HEK293T (cell line): ENCODE measurements at regions not wholly inside any gene's neighbourhood (a gene's known extent, or its start where the extent isn't known, plus 50 kb on each side); places are given as distances from the start of the nearest gene placed in this dataset.

ENCODE experiments used
- CTCF ChIA-PET: fragments of 350-600 bp; formaldehyde crosslinking; extraction: SDS; loops from one replicate; lab custom pipeline; 2021; ENCODE audit warnings: antibody characterized with exemption, inconsistent platforms; lab: Yijun Ruan, JAX
- POLR2A ChIA-PET: fragments of 350-600 bp; formaldehyde crosslinking; extraction: SDS; loops from one replicate; lab custom pipeline; 2020; ENCODE audit warnings: antibody characterized with exemption, inconsistent platforms; lab: Yijun Ruan, JAX
- DNase-seq: peaks from one replicate; pipeline ENCODE4 v3.0.0; 2012; ENCODE audit warnings: mixed read lengths; ENCODE audit errors: extremely low spot score
- ARNT ChIP-seq: fragments of 450-650 bp; IDR thresholded peaks from 2 replicates; pipeline ENCODE4 v1.6.1; 2017; ENCODE audit warnings: mild to moderate bottlenecking
- BHLHE40 ChIP-seq: fragments of 450-650 bp; IDR thresholded peaks from 2 replicates; pipeline ENCODE4 v1.6.1; 2016; ENCODE audit warnings: mild to moderate bottlenecking, moderate library complexity, borderline replicate concordance
- CTBP1 ChIP-seq: fragments of 450-650 bp; IDR thresholded peaks from 2 replicates; pipeline ENCODE4 v1.6.1; 2016; ENCODE audit warnings: borderline replicate concordance
- ELF4 ChIP-seq: fragments of 450-650 bp; IDR thresholded peaks from 2 replicates; pipeline ENCODE4 v1.6.1; 2017; ENCODE audit warnings: antibody characterized with exemption
- FOXA1 ChIP-seq: fragments of 450-650 bp; IDR thresholded peaks from 2 replicates; pipeline ENCODE4 v1.6.1; 2016; ENCODE audit warnings: mild to moderate bottlenecking
- FOXK2 ChIP-seq: fragments of 450-650 bp; IDR thresholded peaks from 2 replicates; pipeline ENCODE4 v1.6.1; 2016; ENCODE audit warnings: mild to moderate bottlenecking
- FOXM1 ChIP-seq: fragments of 450-650 bp; IDR thresholded peaks from 2 replicates; pipeline ENCODE4 v1.6.1; 2017; ENCODE audit warnings: mild to moderate bottlenecking, borderline replicate concordance
- HDGF ChIP-seq: fragments of 450-650 bp; IDR thresholded peaks from 2 replicates; pipeline ENCODE4 v1.6.1; 2017; ENCODE audit warnings: antibody characterized with exemption, borderline replicate concordance
- L3MBTL2 ChIP-seq: fragments of 450-650 bp; conservative IDR thresholded peaks from 2 replicates; pipeline ENCODE4 v1.6.1; 2016; ENCODE audit warnings: mild to moderate bottlenecking
- LEF1 ChIP-seq: fragments of 450-650 bp; IDR thresholded peaks from 2 replicates; pipeline ENCODE4 v1.6.1; 2017; ENCODE audit warnings: mild to moderate bottlenecking, borderline replicate concordance
- NFRKB ChIP-seq: fragments of 450-650 bp; IDR thresholded peaks from 2 replicates; pipeline ENCODE4 v1.6.1; 2016; ENCODE audit warnings: mild to moderate bottlenecking, moderate library complexity
- SP1 ChIP-seq: fragments of 450-650 bp; IDR thresholded peaks from 2 replicates; pipeline ENCODE4 v1.6.1; 2017
- SUZ12 ChIP-seq: fragments of 450-650 bp; IDR thresholded peaks from 2 replicates; pipeline ENCODE4 v1.6.1; 2016; ENCODE audit warnings: mild to moderate bottlenecking
- TARDBP ChIP-seq: fragments of 450-650 bp; IDR thresholded peaks from 2 replicates; pipeline ENCODE4 v1.6.1; 2016
- ZNF384 ChIP-seq: fragments of 450-650 bp; IDR thresholded peaks from 2 replicates; pipeline ENCODE4 v1.6.1; 2016
- TF ChIP-seq, protein P1 (sequence below): fragments of 450-650 bp; IDR thresholded peaks from 2 replicates; pipeline ENCODE4 v1.6.1; 2016

GRCh38 chr5:124922255-124922975 is 176.0 kb upstream of the ZNF608 start:
- ChIA-PET CTCF (no interaction called here), POLR2A (no interaction called here)
- DNase-seq = no peak
- TF ChIP-seq, protein P1, sequence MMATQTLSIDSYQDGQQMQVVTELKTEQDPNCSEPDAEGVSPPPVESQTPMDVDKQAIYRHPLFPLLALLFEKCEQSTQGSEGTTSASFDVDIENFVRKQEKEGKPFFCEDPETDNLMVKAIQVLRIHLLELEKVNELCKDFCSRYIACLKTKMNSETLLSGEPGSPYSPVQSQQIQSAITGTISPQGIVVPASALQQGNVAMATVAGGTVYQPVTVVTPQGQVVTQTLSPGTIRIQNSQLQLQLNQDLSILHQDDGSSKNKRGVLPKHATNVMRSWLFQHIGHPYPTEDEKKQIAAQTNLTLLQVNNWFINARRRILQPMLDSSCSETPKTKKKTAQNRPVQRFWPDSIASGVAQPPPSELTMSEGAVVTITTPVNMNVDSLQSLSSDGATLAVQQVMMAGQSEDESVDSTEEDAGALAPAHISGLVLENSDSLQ = peak; percentile 67
- no peak for TF ChIP-seq ZNF384

- ChIA-PET CTCF (no interaction called here), POLR2A (no interaction called here)
- DNase-seq = no peak
- TF ChIP-seq HDGF (no peak), NFRKB (no peak), LEF1 (no peak), ELF4 (no peak)
- TF ChIP-seq, protein P1 = no peak
Observed at GRCh38 chr5:124923131-124923530, 176.7 kb upstream of the ZNF608 start.

GRCh38 chr5:124924729-124925128 is 178.3 kb upstream of the ZNF608 start:
- ChIA-PET POLR2A (no interaction called here), CTCF (interaction anchor here (0.6 kb wide), 1 partner anchor 33 kb away, joined by 3 read pairs; no protein-coding TSS in a partner anchor)
- DNase-seq = no peak
- no peak for TF ChIP-seq HDGF
- no peak for TF ChIP-seq TARDBP
- no peak for TF ChIP-seq LEF1
- TF ChIP-seq FOXK2 = no peak
- TF ChIP-seq ZNF384 = no peak
- no peak for TF ChIP-seq L3MBTL2
- no peak for TF ChIP-seq NFRKB
- no peak for TF ChIP-seq ARNT

DNA sequence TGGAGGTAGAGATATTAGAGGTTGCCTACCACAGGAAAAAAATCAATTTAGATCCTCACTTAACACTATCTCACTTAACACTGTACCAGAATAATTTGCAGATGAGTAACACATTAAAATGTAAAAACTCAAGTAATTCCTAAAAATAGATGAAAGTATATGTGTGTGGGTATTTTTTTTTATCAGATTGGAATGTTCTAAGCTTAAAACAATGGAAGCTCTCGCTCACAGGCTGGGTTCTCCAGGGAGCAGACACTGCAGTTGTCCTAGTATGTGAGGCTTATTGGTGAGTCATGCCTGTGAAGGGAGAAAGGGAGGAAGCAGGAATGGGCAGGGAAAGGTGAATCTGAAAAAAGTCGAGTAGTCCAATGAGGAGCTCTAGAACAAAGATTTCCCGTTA is 181.3 kb upstream of the ZNF608 start:
- ChIA-PET CTCF (no interaction called here), POLR2A (interaction anchor here (1.4 kb wide), 2 partner anchors 19 to 22 kb away, joined by 3 to 5 read pairs; no protein-coding TSS in a partner anchor)
- TF ChIP-seq NFRKB (no peak), HDGF (no peak), CTBP1 (no peak), ELF4 (no peak), SP1 (no peak), TARDBP (no peak), ZNF384 (no peak), L3MBTL2 (no peak), FOXM1 (no peak), BHLHE40 (no peak), FOXK2 (no peak), LEF1 (no peak), SUZ12 (no peak), ARNT (no peak)
- TF ChIP-seq, protein P1 = no peak
- DNase-seq = no peak

DNA sequence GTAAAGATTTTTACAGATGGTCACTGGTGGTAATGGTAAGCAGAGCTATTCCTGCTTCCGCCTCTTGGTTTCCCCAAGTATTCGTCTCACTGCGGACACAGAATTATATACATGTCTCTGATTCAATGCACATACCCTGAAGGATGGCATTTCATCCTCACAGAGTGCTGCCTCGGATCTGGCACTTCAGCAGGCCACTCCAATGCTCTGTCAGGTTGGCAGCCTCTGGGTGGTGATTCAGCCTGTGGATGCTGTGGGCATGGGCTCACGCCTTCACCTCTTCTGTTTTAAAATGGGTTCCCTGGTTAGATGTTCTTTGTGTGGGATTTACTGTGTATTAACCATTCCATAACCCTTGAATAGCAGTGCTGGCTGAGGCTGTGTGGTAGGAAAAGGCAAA is 182.6 kb upstream of the ZNF608 start:
- TF ChIP-seq TARDBP (no peak), ARNT (no peak), HDGF (no peak), FOXA1 (no peak), SUZ12 (no peak), ELF4 (no peak), SP1 (no peak), FOXK2 (no peak)
- POLR2A ChIA-PET = interaction anchor here (0.6 to 1.4 kb wide), 2 partner anchors 21 to 180 kb away, joined by 3 read pairs; no protein-coding TSS in a partner anchor
- DNase-seq = no peak
- CTCF ChIA-PET = interaction anchor here (0.6 kb wide), 1 partner anchor 144 kb away, joined by 8 read pairs; no protein-coding TSS in a partner anchor

DNA sequence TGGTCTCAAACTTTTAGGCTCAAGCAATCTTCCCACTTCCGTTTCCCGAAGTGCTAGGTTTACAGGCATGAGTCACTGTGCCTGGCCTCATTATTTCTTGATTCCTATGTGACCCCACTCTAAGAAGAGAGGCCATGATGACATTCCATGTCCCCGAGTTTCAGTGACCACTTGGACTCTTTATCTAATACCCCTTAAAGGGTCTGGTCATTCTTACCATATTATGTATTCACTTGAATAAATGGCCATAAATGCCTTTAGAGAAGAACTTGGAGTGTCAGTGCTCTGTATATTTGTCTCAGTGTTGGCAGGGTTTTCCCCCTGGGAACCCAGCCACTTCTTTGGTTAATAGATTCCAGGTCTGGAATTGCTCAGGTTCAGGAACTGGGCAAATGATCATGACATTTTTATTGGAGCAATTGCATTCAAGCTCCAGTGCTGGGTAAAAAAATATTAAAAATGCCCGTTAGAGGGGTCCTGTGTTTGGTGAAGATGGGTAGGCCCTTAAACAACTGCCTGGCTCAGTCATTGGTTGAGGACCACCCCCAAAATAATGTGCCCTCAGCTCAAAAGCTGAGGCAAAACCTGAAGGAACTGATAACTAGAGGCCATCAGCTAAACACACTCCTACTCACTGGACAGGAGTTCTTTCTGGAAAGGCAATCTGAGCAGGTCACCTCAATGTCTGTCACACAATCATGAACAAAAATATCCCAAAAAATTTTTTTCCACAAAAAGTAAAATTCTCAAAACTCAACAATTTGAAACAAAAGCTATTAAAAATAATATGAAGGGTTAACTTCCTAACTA is 186.6 kb upstream of the ZNF608 start:
- DNase-seq = no peak
- ChIA-PET CTCF (interaction anchor here (0.6 to 1.0 kb wide), 2 partner anchors 45 to 187 kb away, joined by 3 to 5 read pairs; partner anchors contain the start of gene ZNF608), POLR2A (interaction anchor here (0.8 kb wide), 1 partner anchor 334 kb away, joined by 3 read pairs; no protein-coding TSS in a partner anchor)
- TF ChIP-seq ARNT (no peak), SP1 (no peak), FOXM1 (no peak)
